A172 (cell line): ENCODE measurements at regions not wholly inside any gene's neighbourhood (a gene's known extent, or its start where the extent isn't known, plus 50 kb on each side); places are given as distances from the start of the nearest gene placed in this dataset.

Experiments
- DNase-seq: peaks from one replicate; pipeline ENCODE4 v3.0.0-alpha.2; 2015; ENCODE audit warnings: low spot score

GRCh38 chr2:181242262-181242661 is 214.9 kb upstream of the ITGA4 start:
- no peak for DNase-seq

GRCh38 chr2:181243319-181243718 is 213.9 kb upstream of the ITGA4 start:
- DNase-seq: no peak

GRCh38 chr2:181250691-181251090 is 206.5 kb upstream of the ITGA4 start:
- DNase-seq: no peak

GRCh38 chr2:181252262-181253148 is 204.7 kb upstream of the ITGA4 start:
- DNase-seq: no peak

GRCh38 chr2:181253438-181253837 is 203.7 kb upstream of the ITGA4 start:
- no peak for DNase-seq

- no peak for DNase-seq
These were observed 201.5 kb upstream of the ITGA4 start for GRCh38 chr2:181255651-181256050.

- peak; percentile 26 for DNase-seq
These were observed 198.5 kb upstream of the ITGA4 start for GRCh38 chr2:181258720-181259119.

GRCh38 chr2:181262782-181263181 is 194.4 kb upstream of the ITGA4 start:
- no peak for DNase-seq

GRCh38 chr2:181264001-181264400 is 193.2 kb upstream of the ITGA4 start:
- DNase-seq: no peak

- DNase-seq: no peak
These were observed 192.7 kb upstream of the ITGA4 start for GRCh38 chr2:181264441-181264840.

GRCh38 chr2:181266614-181267013 is 190.6 kb upstream of the ITGA4 start:
- DNase-seq: no peak

- DNase-seq: no peak
These were observed 188.9 kb upstream of the ITGA4 start for GRCh38 chr2:181268174-181268867.

- no peak for DNase-seq
These were observed 183.2 kb upstream of the ITGA4 start for GRCh38 chr2:181273986-181274385.

- DNase-seq: no peak
These were observed 181.5 kb upstream of the ITGA4 start for GRCh38 chr2:181275643-181276070.

GRCh38 chr2:181281206-181281832 is 175.9 kb upstream of the ITGA4 start:
- no peak for DNase-seq

GRCh38 chr2:181285116-181285515 is 172.1 kb upstream of the ITGA4 start:
- no peak for DNase-seq

GRCh38 chr2:181289698-181290097 is 167.5 kb upstream of the ITGA4 start:
- DNase-seq: no peak

- DNase-seq: no peak
These were observed 167.0 kb upstream of the ITGA4 start for GRCh38 chr2:181290182-181290581.

- no peak for DNase-seq
These were observed 162.2 kb upstream of the ITGA4 start for GRCh38 chr2:181294979-181295378.

GRCh38 chr2:181300600-181301291 is 156.4 kb upstream of the ITGA4 start:
- no peak for DNase-seq

- DNase-seq: no peak
These were observed 153.0 kb upstream of the ITGA4 start for GRCh38 chr2:181304011-181304844.
